ENCODE measurements at regions not wholly inside any gene's neighbourhood (a gene's known extent, or its start where the extent isn't known, plus 50 kb on each side); places are given as distances from the start of the nearest gene placed in this dataset.

- TF ChIP-seq CTCF (IDR thresholded peaks at IDR 0.05), result no peak
- no peak for TF ChIP-seq REST (IDR thresholded peaks at IDR 0.05; ENCODE audit: insufficient read depth in 1 of 2, low read depth in 2 of 2, low read length in 1 of 2)
- no peak for TF ChIP-seq POLR2AphosphoS5 (IDR thresholded peaks at IDR 0.05; ENCODE audit: low read depth, low read length)
- TF ChIP-seq SIN3A (IDR thresholded peaks at IDR 0.05; ENCODE audit: borderline replicate concordance, insufficient read depth, low read depth, low read length), result no peak
Measured at GRCh38 chr10:106513352-106513771, 651.1 kb downstream of the SORCS1 start.

Measured in Panc1 (cell line).